HG03139 (cell line): ENCODE measurements at regions not wholly inside any gene's neighbourhood (a gene's known extent, or its start where the extent isn't known, plus 50 kb on each side); places are given as distances from the start of the nearest gene placed in this dataset.
"Not testable (repeated sequence)": the region's sequence is repeated elsewhere in the genome, so short reads cannot be mapped to it uniquely, and the experiment has no call there.

ENCODE experiments used
- ATAC-seq: cut with Tn5 transposase; IDR thresholded peaks from one replicate; pipeline ENCODE4 v1.9.1; 2021; ENCODE audit not compliant: unreplicated experiment

DNA sequence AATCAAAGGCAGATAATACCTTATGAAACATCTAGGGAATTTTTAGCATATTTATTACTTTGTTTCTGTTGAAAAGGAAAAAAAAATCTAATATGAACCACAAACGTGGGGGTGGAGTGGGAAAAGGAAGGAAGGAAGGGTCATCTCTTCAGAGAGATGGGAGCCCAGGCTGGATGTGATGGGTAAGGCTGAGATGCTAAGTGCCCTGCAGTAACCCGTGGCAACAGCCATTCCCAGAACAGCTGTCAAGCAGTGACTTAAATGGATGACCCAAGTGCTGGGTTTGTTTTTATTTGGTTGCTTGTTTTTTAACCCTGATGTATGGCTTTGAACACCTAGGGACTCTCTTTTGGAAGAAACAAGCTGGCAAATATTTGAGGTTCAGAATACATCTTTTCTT, 50.7 kb upstream of the KLF7 start:
- no peak for ATAC-seq

DNA sequence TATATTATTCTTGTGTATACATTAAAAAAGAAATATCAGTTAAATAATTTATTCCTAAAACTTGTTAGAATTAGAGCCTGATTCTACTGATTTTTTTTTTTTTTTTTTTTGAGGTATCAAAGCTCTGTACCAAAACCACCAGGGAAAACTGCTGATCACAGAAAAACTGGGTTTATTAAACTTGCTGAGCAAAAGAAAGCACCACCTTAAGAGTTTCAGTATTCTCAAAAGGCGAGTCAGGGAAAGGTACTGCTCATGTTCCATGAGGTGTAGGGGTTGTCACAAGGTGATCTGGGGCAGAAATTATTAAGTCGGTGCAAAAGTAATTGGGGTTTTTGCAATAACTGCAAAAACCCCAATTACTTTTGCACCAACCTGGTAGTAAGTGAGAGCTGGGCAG, 51.7 kb upstream of the KLF7 start:
- no peak for ATAC-seq

DNA sequence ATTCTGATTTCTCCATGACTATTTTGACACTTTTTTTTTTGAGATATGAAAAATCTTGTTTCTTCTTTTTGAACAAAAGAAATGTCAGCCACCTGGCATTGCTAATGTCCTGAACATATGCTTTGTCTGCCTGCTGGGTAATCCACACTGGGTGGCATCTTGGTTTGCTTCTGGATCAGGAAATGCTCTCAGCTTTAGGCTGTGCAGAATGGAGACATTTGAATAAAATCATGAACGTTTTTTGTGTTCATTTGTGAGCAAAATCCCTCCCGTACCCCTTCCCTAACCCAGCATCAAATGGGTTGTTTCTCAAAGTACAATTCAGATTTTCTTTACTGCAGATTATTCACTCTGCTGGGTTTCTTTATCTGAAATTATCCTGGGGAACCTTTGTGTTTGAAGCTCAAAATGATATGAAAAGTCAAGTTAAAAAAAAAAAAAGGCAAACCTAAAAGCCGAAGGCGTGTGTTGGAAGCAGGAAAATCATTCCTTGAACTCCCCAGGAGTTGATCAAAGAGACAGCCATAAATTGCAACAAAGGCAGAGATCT, 53.4 kb upstream of the KLF7 start:
- ATAC-seq: no peak

DNA sequence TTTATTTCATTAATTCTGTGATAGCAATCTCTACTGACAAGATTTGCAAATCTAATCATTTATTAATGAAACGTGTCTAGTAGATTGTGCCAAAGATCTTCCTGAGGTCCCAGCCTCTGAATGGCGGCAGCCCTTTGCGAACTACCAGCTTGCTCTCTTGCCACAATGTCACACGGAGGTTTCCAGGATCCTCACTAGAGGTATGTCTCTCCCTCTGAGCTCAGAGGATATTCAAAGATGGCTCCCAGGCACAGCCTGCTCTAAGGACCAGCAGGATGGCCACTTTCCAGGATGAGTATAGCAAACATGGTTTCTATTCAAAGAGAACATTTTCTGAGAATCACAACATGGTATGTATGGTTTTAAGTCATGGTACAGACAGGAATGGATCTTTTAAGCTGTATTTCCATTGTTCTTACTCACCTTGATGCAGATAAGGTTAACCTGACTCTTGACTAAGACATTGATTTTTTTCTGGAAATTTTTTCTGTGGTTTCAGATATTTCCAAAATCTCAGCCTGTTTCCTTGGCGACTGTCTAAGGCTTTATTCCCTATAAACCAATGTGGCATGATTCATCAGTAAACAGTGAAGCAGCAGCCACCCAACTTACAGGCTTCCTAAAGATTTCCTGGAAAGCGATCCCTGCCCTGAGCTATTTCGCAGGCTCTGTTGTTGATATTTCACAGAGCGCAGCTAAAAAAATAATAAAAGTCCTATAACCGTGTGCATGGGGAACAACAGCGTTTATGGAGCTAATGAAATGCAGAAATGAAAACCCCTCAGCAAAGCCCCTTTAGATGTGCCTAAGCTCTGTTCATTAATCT, 54.1 kb upstream of the KLF7 start:
- ATAC-seq: no peak

DNA sequence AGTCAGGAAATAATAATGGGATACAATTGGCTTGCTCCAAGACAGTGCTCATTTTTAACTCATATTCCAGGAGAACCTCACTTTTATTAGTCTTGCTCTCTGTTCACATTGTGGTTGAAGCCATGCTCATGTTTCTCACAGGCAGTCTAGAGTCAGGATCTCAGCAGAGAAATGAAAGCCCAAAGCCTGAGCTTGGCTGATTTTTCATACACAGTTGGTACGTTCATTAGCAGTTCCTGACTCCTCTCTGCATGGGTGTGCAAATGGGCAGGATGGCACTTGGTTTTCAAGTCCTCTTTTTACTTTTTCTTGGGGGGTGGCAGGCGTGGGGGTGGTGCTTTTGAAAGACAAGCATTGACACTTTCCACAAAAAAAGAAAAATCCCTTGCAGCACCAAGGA, 56.0 kb upstream of the KLF7 start:
- ATAC-seq: no peak

DNA sequence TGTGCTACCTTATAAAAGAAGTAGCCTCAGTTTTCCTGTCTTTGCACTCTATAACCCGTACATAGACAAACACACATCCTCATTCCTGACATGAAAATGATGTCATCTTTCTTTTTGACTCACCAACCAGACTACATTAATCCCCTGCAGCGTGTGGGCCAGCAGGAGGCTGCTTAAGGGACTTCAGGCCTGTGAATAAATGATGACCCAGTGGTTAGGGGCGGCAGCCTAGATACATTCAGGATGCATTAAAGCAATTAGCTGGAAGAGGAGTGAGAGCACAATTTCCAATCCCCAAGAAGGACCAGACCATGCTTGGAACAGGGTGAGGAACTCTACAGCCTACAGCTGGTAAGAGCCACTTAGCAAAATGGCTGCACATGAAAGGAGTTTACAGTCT, 57.3 kb upstream of the KLF7 start:
- peak; percentile 64 for ATAC-seq

DNA sequence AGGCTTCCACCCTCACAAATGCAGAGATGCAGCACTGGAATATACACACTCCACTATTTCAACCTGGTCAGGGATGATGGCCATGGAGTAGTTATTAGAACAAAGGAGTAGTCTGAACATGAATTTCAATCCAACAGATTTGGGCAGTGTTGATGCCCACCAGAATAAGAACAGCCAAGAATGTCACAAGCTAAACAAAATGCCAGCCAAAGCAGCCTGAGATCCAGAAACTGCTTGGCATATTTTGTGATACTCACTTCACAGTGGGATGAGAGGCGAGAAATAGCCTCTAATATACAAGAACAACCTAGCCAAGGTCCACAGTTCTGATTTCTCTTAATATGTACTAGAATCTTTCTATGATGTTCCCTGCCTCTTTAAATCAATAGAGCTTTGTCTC, 58.6 kb upstream of the KLF7 start:
- ATAC-seq: no peak

DNA sequence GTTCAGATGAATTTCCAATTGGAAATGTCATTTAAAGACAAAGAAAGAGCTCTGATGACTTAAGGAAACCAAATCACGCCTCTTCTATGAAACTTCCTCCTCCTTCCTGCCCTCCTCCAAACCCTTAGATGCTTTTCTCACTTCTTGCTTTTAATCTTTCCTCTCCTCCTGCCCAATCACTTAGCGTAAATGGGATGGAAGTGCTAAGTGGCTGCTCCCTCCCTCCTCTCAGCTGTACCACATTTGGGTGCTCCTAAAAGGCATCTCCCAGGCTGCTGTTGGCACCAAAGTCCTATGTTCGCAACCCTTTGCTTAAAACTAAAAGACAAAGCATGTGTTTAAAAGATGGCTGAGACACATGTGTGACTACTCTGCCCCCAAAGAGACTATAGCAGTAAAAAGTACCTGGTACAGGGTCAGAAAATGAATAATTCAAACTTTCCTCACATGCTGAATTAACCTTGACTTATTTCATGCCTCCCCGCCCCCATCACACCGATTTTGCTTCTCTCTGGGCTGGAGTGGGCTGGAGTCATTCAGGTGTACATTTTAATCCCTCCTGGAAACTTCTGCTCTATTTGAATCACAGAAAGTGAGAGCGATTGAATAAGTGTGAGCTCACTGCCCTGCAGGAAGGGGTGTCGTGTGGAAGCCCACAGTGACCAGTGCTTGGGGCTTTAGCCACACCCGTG, 59.2 kb upstream of the KLF7 start:
- no peak for ATAC-seq

DNA sequence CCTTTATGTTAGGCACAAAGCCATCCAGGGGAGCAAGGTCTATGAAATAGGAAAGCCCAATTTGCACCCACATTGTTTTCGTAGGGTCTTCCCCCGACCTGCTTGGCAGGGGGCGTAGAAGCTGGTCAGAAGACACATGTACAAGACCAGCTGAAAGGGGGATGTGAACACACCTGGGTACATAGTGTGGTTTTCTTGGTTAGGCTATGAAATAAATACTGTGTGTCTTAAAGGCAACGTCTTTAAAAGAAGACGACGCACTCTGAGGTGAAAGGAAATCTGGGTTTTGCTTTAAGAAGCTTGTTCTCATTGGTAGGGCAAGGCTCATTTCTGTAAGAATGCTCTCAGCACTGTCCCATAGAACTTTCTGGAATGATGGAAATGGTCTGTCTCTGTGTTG, 60.0 kb upstream of the KLF7 start:
- no peak for ATAC-seq

DNA sequence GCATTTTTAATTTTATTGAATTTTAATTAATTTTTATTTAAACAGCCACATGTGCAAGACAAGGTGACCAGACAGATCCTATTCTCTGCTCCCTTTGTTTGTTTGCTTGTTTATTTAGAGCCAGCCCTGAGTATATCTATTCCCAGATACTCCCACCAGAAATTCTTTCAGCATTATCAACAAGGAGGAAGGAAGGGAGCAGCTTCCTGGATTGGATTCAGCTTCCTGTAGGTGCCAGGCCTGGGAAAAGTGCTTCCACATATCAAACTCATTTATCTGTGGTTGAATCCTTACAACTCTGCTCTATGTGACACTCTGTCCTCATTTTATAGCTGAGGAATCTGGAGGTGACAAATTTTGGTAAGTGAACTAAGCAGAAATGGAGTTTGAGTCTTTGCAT, 60.5 kb upstream of the KLF7 start:
- ATAC-seq: no peak

DNA sequence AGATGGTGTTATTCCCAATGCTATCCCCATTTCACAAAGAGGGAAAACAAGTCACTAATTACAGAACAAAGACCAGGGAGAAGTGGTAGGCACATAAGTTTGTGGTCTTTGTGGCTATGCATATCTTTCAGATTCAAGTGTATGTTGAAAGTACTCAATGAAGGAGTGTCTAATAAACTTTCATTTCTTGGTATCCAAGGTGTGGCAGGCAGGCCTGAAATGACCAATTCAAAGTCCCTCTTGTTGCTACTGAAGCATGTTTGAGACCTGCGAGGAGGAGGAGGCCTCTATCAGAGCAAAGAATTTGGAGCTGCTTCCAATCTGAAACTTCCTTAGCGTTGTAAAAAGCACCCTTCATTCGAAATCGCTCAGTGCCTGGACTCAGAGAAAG, 60.9 kb upstream of the KLF7 start:
- ATAC-seq: no peak

DNA sequence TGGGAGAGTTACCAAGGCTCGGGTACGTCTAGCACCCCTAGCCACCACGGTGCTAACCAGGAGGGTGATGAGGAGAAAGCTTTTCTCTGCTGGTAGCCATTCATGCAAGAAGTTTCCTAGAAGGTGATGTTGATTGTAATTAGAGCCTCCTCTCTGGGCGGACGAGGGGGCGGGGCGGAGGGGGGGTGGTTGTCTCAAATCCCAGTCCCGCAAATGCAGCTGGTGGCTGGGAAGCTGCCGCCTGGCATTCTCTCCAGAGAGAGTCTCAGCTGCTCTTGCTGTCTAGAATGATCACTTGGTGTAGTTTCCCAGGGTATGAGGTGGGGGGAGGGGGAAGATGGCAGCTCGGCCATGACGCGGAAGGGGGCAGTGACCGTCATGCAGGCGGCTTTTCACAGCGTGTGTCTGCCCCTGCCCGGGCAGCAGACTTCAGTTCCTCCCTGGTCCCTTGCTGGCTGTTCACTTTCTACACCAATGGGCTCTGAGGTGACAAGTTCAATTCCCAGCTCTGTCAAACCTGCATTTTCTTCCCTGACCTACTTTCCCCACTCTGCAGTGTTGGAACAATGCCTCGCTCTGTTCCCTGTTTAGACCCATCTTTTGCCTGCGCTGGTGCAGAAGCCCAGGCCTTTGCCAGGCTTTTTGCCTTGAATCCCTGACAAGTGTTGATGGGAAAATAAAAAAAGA, 61.5 kb upstream of the KLF7 start:
- no peak for ATAC-seq

DNA sequence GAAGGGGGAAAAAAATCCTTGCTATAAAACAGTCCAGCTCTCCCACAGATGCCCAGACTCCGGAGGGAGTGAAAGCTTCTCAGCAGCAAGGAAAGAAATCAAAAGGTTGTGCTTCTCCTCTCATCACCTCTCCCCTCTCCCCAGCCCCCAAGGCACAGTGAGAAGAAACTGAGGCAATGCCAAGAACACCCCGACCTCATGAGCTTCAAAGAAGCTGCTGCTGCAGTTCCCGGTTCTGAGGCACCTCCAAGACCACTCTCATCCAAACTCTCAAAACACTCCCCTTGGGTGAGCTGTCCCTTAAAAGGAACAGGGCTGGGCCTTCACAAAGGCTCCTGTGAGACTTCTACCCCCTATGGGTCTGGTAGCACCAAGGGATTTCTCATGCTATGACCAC, 62.0 kb upstream of the KLF7 start:
- no peak for ATAC-seq

DNA sequence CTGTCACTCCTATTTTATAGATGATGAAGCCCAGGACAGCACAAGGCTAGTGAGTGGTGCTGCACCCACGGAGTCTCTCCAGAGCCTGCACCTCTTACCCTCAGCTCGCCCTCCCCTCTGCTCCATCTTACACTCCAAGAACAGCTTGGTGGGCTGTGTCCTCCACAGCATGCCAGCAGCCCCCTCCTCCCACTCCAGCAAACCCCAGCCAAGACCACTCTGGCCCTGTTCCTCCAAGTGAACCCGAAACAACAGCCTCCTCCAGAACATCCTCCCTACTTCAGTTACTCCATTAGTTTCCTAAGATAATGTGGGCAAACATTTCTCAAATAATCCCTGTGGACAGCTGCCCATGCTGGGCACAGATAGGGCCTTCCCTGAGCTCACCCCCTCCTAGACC, 62.7 kb upstream of the KLF7 start:
- no peak for ATAC-seq

DNA sequence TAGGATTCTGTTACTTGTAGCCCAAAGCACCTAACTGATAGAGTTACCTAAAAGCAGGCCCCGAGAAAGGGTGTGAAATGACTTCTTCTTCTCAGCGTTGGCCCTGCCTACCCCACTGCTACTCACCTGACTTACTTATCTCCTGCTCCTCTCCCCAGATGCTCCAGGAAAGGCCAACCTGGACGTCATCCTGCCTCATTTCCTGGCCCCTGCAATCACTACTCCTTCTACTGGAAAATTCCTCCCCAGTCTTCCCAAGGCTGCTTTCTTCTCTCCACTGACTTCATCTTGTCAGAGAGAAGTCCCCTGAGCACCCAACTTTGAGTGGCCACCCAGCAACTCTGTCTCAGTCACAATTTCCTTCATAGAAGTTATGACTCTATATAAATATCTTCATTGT, 63.4 kb upstream of the KLF7 start:
- ATAC-seq: no peak

DNA sequence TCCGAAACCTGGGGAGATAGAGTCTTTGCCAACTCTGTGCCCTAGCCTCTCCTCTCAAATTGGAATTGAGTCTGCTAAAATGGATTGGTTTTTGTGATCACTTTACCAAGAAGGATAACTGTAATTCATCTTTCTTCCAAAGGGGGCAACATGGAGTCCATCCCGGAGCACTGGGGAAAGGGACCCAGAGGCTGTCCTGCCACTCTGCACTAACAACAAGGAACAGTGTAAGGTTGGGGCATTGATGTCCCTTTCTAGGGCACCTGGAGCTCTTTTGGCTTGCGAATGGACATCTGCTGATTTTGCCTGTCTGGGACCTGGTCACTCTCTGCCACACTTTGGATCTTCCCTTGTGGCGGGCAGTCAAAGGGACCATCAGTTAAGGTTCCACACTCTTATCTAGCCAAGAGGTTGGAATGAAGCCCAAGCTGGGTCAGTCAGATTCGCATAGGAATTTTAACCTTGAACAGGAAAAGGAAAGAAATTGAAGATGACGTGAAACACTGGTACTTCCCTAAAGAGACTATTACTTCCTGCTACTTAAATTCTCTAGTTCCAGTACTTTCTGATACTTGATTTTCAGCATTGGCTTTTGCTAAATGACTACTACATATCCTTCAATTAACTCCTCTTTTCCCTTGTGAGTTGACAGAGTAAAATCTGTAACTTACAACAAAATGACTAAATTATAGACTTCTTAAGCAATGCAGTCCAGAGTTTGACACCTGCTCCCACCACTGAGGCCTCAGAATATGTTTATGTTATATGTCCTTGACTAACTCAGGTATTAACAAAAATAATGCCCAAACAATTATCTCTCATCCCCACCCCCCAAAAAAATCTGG, 64.7 kb upstream of the KLF7 start:
- no peak for ATAC-seq

DNA sequence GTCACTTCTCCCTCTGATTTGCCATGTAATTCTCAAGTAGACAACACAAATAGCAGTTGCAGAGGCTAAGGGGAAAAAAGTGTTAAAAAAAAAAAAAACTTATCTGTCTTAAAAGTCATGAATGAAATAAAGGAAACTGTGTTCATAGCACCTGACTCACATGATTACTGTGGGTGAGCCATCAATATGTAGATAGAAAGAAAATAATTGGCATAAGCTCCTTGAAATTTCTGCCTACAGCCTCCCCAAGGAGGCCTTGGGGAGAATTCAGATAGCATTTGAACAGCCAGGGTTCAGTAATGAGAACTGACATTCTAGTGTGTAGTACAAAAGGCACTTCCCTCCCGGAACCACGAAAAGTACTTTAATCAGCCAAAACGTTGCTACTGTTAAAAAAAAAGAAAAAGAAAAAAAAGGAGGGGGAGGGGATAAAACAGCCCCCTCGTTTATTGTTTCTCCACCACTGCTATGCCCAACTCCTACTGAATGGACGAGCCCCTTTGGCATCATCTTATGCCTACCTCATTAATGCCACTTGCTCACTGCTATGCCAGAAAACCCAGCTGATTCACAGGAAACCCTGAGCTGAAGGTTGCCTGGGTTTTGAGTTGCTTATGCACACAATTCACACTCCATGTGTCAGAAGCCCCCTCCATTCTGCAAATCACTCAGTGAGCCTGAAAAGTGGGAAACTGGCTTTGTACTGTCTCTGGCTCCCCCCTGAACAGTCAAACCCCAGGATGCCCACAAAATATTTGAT, 65.5 kb upstream of the KLF7 start:
- ATAC-seq: no peak

DNA sequence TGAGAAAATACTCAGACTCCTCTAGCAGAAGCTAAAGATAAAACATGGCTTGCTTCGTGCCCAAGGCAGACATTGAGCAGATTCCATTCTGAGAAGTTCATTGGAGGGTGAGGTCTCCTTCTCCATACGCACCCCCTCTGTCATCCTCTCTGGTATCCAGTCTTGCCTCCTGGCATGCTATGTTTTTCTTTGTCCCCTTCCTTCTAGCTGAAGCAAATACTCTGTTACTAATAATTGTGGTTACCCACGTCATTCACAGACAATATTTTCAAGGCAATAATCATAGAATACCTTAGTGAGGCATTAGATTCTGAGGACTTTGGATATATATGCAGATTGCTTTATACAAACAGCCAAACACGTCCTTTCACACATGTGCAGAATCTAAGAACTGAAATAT, 66.2 kb upstream of the KLF7 start:
- no peak for ATAC-seq

DNA sequence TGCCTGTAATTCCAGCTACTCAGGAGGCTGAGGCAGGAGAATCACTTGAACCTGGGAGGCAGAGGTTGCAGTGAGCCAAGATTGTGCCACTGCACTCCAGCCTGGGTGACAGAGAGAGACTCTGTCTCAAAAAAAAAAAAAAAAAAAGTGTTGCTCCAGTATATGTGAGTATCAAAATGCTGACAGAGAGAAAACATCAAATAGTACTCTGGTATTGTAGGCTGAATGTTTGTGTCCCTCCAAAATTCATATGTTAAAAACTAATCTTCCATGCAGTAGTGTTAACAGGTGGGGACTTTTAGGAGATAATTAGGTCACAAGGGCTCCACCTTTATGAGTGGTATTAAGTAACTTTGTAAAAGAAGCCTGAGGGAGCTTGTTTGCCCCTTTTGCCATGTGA, 67.4 kb upstream of the KLF7 start:
- ATAC-seq: not testable (repeated sequence)

DNA sequence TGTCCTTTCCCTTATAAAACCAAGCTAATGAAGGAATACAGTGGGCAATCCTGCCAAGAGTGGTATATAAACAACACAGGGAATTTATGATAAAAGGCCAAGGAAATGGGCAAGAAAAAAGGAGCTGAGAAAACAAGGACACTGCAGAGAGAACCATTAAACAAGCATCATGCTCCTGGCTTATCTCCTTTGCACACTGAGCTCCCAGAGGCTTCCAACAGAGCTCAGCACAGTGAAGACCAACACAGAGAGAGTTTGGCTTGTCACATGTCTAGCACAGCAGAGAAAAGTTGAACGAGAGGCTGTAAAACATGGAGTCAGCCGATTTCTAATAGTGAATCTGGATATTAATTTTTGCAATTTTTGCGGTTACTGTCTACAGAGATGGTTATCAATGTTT, 68.0 kb upstream of the KLF7 start:
- ATAC-seq: no peak
